HG02885 (cell line): ENCODE measurements at regions not wholly inside any gene's neighbourhood (a gene's known extent, or its start where the extent isn't known, plus 50 kb on each side); places are given as distances from the start of the nearest gene placed in this dataset.
A peak's percentile ranks its signal among the peaks of the same experiment; 100 is the strongest.
"Not testable (repeated sequence)": the region's sequence is repeated elsewhere in the genome, so short reads cannot be mapped to it uniquely, and the experiment has no call there.

Experiments
- ATAC-seq: cut with Tn5 transposase; IDR thresholded peaks from one replicate; pipeline ENCODE4 v1.9.1; 2021; ENCODE audit warnings: mild to moderate bottlenecking; ENCODE audit not compliant: unreplicated experiment, poor library complexity

- no peak for ATAC-seq
Measured at GRCh38 chr21:15197696-15198095, 132.9 kb upstream of the NRIP1 start.

DNA sequence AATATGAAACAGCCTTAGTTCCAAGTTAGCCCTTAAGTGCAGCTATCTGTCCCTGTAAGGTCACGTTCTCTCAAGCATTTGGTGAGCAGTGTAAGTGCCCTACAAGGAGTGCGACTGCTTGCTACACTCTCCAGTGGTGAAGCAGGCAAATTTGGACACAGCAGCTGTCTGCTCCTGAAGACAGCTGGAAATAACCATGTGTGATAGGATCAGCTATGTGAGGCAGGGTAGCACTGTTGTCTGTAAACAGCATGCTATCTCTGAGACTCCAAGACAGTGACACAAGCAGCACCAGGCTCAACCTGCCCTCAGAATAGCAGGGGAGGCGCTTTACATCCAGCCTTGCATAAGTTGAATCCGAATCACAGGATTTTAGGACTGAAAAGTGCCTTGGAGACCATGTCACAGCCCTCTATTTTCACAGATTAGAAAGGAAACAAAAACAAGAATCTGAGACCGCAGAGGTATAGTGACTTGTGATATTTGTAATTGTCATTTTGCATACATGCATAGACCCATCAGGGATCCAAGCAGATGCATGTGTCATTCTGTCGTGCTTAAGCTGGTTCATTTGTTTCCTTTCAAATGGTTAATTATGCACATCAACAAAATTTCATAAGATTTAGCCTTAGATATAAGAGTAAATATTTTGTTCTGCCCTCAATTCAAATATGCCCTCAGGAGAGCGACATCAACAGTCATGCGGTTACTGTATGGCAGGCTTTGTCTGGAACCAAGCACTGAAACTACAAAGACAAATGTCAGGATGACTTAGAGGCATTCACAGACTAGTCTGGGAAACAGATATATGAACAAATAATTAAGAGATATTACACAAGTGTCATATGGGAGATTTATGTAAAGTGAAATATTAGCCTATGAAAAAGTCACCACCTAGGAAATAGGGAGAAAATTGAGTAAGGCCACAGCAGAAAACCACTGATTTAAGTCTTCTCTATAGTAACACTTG, 134.9 kb upstream of the NRIP1 start:
- ATAC-seq: no peak

DNA sequence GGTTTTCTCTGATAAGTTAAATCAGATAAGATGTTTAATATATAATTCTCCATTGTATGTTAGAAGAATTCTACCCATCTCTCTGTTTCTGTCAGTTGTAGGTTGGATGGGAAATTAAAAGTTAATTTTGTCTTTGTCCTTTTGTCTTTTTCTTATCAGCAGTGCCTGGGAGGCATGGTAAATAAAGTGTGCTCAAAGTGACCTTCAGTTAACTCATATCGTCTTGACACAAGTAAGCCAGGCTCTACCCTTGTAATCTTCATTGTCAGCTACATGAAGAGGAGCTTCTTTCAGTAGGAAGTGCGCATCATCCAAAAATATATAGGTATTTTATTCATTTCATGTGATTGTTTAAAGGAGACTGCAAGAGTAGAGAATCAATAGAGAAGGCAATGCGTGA, 138.9 kb upstream of the NRIP1 start:
- no peak for ATAC-seq

DNA sequence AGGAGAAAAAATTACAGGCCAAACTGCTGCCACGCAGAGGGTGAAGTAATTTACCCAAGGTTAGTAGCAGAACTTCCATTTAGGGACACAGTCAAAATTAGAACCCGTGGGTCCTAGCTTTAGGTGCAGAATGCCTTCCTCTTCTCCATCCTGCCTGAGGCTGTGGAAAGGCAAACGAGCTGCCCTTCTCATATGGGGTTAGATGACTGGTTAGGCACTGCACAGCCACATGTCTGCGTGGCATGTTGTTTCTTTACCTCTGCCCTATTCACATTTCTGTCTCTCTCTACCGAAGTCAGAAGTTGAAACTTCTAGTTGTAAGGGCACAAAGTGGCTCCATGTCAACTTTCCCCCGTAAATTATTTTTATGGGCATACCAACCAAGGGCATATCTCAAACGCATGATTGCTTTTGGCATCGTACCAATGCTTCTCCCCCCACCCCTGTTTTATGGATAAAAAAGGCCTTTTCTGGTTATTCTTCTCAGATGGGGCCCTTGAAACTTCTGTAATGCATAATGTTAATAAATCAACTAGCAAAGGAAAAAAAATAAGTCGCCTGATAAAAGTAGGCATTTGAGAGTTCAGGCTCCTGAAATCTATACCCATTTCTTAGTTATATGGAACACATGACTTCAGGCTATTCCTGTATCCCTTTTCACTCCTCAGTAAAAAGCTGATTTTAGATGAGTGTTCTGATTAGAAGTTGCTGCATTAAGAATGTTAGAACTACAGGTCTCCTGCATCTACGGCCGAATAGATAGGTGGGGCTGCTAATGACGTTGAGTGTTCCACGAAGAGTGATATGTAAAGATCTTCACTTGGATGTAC, 139.6 kb upstream of the NRIP1 start:
- ATAC-seq: no peak

GRCh38 chr21:15204970-15205286, 140.1 kb upstream of the NRIP1 start:
- no peak for ATAC-seq

DNA sequence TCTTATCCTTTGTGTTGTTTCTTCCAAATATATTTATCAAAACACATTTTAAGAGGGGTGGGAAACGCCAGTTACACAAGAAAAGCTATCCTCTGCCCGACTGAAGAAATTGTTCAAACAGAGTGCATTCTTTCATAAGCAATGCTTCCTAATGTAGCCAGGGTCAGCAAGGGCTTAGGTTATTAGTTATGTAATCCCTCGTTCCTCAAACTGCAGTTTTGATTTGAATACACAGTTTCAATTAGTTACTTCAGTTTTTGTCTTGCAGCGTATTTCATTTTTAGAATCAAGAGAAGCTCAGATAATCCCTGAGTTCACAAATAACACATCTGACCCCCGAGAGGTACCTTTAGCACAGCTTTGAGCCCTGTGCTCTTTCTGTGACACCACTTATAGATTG, 141.7 kb upstream of the NRIP1 start:
- ATAC-seq: peak; percentile 97

GRCh38 chr21:15207231-15207630, 142.4 kb upstream of the NRIP1 start:
- no peak for ATAC-seq

GRCh38 chr21:15207635-15208370, 143.0 kb upstream of the NRIP1 start:
- ATAC-seq: no peak

DNA sequence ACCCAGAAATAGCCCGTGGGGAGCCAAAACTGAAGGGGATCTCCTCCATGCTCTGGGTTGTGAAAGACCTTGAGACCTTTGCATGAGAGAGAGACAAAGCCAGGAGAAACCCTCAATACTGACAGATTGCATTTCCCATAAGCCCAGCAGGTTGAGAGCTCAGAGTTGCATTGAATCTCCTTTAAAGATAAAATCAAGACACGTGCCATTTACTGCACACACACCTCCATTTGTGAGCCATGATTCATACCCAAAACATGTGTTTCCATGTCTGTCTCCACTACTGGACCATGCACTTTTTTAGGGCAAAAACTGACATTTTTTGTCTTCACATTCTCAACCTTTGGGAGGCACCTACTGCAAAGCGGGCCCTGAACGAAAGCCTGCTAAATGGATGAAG, 144.0 kb upstream of the NRIP1 start:
- no peak for ATAC-seq

DNA sequence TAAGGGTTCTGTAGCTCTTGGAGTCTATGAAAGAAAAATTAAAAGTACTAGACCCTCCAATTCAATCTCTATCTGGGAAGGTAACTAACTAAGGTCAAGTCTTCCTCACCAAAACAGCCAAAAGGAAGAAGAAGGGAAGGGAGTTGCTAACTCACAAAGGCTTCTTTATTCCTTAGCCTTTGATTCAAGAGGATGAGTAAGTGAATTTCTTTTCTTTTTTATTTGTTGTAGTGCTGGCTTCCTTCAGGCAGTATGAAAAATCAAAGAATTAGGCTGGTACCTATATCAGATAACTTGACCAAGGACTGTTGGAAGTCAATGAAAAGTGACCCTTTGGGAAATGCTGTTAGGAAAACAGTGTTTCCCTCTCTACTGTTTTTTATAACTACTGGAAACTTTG, 144.4 kb upstream of the NRIP1 start:
- no peak for ATAC-seq

GRCh38 chr21:15210235-15210678, 145.5 kb upstream of the NRIP1 start:
- no peak for ATAC-seq

- no peak for ATAC-seq
Measured at GRCh38 chr21:15211491-15212133, 146.8 kb upstream of the NRIP1 start.

DNA sequence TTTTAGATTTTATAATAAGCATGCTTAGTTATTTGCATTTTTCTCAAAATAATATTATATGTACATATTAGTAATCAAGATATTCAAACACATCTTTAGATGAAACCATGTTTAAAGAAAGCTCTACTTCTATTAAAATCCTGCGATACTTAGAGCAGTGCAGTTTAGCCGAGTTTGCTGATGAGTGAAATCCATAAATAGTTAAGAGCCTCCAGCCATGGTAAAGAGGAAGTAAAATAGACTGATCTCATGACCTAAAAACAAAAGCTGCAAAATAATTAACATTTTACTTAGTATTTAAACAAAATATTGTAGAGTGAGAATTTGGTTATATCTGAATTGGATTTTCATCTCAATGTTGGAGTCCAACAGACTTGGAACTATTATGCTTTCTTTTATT, 147.4 kb upstream of the NRIP1 start:
- peak; percentile 79 for ATAC-seq

DNA sequence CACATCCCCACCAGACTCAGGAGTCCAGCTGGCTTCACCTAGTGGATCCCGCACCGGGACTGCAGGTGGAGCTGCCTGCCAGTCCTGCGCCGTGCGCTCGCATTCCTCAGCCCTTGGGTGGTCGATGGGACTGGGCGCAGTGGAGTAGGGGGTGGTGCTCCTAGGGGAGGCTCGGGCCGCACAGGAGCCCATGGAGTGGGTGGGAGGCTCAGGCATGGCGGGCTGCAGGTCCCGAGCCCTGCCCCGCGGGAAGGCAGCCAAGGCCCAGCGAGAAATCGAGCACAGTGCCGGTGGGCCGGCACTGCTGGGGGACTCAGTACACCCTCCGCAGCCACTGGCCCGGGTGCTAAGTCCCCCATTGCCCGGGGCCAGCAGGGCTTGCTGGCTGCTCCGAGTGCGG, 153.7 kb upstream of the NRIP1 start:
- ATAC-seq: not testable (repeated sequence)

- ATAC-seq: no peak
Measured at GRCh38 chr21:15219039-15219438, 154.2 kb upstream of the NRIP1 start.

GRCh38 chr21:15219894-15220293, 155.1 kb upstream of the NRIP1 start:
- no peak for ATAC-seq

DNA sequence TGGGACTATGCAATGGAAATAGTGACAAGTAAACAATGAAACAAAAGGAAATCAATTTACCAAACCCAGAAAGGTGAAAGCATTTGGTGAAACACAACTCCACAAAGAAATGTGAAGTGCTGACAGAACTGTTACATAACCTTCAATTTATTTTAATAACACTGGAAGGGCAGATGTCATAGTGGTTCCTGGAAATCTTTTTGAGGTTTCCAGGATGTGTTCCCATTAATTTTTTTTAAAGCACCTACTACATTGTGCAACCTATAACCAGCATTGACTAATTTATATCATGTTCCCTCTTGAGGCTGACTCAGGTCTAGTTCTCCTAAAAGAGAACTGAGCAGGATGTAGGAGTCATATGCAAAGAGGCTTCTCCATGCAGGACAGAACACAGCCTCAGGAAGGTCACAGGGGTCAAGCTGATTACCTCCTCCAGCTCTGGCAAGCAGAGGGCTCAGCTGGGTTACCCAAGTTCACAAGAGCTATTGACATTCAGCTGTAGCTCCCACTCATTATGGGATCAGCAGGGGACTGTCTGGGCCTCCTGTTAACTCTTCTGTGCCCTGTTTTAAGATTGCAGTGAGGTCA, 157.1 kb upstream of the NRIP1 start:
- no peak for ATAC-seq

DNA sequence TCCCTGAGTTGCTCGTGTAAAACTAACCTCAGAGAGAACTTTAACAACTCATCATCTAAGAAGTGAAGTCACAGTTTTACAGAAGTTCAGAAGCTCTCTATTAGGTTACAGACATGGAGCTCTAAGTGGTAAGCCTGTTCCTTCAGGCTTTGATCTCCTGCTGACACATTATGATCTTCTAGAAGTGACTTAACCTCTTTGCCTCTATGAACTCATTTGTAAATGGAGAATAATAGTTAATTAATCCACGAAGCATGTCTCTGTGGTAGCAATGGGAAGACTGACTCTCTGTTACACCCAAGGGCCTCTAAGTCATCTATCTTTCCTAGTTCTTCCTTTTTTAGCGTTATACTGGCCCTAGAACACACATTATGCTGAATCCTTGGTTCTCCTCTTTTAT, 157.9 kb upstream of the NRIP1 start:
- ATAC-seq: no peak

- ATAC-seq: no peak
Measured at GRCh38 chr21:15224346-15225086, 159.7 kb upstream of the NRIP1 start.
